ENCODE measurements at regions not wholly inside any gene's neighbourhood (a gene's known extent, or its start where the extent isn't known, plus 50 kb on each side); places are given as distances from the start of the nearest gene placed in this dataset.

- H3K79me1 ChIP-seq (ENCODE audit: low read depth, low read length), result no peaks in the 10 kb centered on the region
- H2AFZ ChIP-seq (ENCODE audit: low read length), result no peak overlapping the region
- H3K36me3 ChIP-seq (ENCODE audit: control insufficient read depth in 2 of 4, insufficient read depth in 4 of 4, low read length in 3 of 4), result no peaks in the 10 kb centered on the region
- no peak overlapping the region for H3K27ac ChIP-seq (ENCODE audit: low read depth, low read length)
- H2BK15ac ChIP-seq (ENCODE audit: low read length), result no peak overlapping the region
- POLR2A ChIA-PET (ENCODE audit: partially characterized antibody), result no interaction called here
- H4K20me1 ChIP-seq (replicated peaks in 1 of 2; ENCODE audit: control insufficient read depth in 1 of 2, insufficient read depth in 2 of 2, low read length in 2 of 2), result no peaks in the 10 kb centered on the region
- H3K4me1 ChIP-seq (replicated peaks in 1 of 4; ENCODE audit: control insufficient read depth in 3 of 4, insufficient read depth in 4 of 4, low read length in 3 of 4), result no peaks in the 10 kb centered on the region; a peak in 1 of 7 replicates
- no peak overlapping the region for H3K23ac ChIP-seq (ENCODE audit: insufficient read length)
- H3K9me3 ChIP-seq (ENCODE audit: insufficient read depth in 2 of 2, low read depth in 1 of 2, low read length in 1 of 2), result no peaks in the 10 kb centered on the region
- no peak overlapping the region for H3K4ac ChIP-seq (replicated peaks; ENCODE audit: insufficient read length, low read depth, low read length)
- CTCF ChIA-PET (ENCODE audit: partially characterized antibody), result no interaction called here
- no peaks in the 10 kb centered on the region for H3K27me3 ChIP-seq (replicated peaks in 1 of 4; ENCODE audit: control insufficient read depth in 3 of 4, extremely low read depth in 1 of 4, insufficient read depth in 3 of 4, low read length in 3 of 4)
- no peak overlapping the region for H3K4me2 ChIP-seq (ENCODE audit: insufficient read depth in 1 of 2, low read depth in 2 of 2, low read length in 2 of 2)
- H2BK12ac ChIP-seq (ENCODE audit: low read depth, low read length), result no peak overlapping the region
- WGBS, 2 experiments (ENCODE audit: extremely low coverage in 1 of 2, insufficient coverage in 1 of 2, insufficient read length in 1 of 2, insufficient replicate concordance in 2 of 2, low coverage in 1 of 2, low lambda C conversion rate in 2 of 2, missing lambda C conversion rate in 1 of 2), result 97% methylated on average over 2 of the region's 2 CpGs; no CpG with 5 or more reads in 1 of the 2 experiments
- DNase-seq (ENCODE audit: low read depth in 1 of 2, low spot score in 2 of 2), result no peak
- no peak overlapping the region for H3K4me3 ChIP-seq (ENCODE audit: extremely low read depth in 1 of 4, insufficient read depth in 2 of 4, low read depth in 3 of 4, low read length in 4 of 4)
- H2AK5ac ChIP-seq (ENCODE audit: low read depth, low read length), result no peak overlapping the region
- H3K9ac ChIP-seq (replicated peaks in 1 of 4; ENCODE audit: extremely low read depth in 1 of 4, low read depth in 3 of 4, low read length in 3 of 4), result no peak overlapping the region
- no peak overlapping the region for H4K91ac ChIP-seq (replicated peaks; ENCODE audit: insufficient read length, low read length)
- H2BK120ac ChIP-seq (replicated peaks; ENCODE audit: low read depth, low read length), result no peak overlapping the region
- no peak overlapping the region for H4K8ac ChIP-seq (ENCODE audit: extremely low read depth, insufficient read depth, low read length)
- H3K23me2 ChIP-seq (ENCODE audit: low read depth, low read length), result no peaks in the 10 kb centered on the region
- no peak for FAIRE-seq
- H3K79me2 ChIP-seq (ENCODE audit: control insufficient read depth in 1 of 2, insufficient read depth in 2 of 2, low read length in 2 of 2), result no peaks in the 10 kb centered on the region
- H3K56ac ChIP-seq (replicated peaks; ENCODE audit: insufficient read length, low read depth, low read length), result no peak overlapping the region
- no peak overlapping the region for H2BK5ac ChIP-seq (ENCODE audit: low read depth, low read length)
- H3K18ac ChIP-seq (ENCODE audit: extremely low read depth, low read length), result no peak overlapping the region
- no peak overlapping the region for H3K14ac ChIP-seq (ENCODE audit: insufficient read length)
- no peak overlapping the region for H2BK20ac ChIP-seq (ENCODE audit: low read length)
- H4K5ac ChIP-seq (ENCODE audit: insufficient read length, low read depth, low read length), result no peak overlapping the region
- TF ChIP-seq CTBP2 (IDR thresholded peaks at IDR 0.05; ENCODE audit: borderline replicate concordance, insufficient read depth, insufficient read length, low read length) (no peak), POLR2AphosphoS5 (IDR thresholded peaks at IDR 0.05; ENCODE audit: low read depth, low read length) (no peak), POLR2A (IDR thresholded peaks at IDR 0.05; ENCODE audit: control extremely low read depth in 1 of 2, low read depth in 2 of 2, low read length in 2 of 2) (no peak), SP1 (IDR thresholded peaks at IDR 0.05; ENCODE audit: low read depth, low read length) (no peak), SAP30 (IDR thresholded peaks at IDR 0.05; ENCODE audit: insufficient read depth, insufficient replicate concordance, low read length) (no peak), NRF1 (IDR thresholded peaks at IDR 0.05; ENCODE audit: low read depth, low read length) (no peak), CHD2 (IDR thresholded peaks at IDR 0.05; ENCODE audit: low read length) (no peak), TAF7 (optimal IDR thresholded peaks at IDR 0.05; ENCODE audit: borderline replicate concordance, low read depth, low read length) (no peak), KDM5A (IDR thresholded peaks at IDR 0.05; ENCODE audit: low read length) (no peak), RFX5 (IDR thresholded peaks at IDR 0.05; ENCODE audit: borderline replicate concordance, low read depth, low read length) (no peak), TBP (IDR thresholded peaks at IDR 0.05; ENCODE audit: low read depth, low read length) (no peak), POU5F1 (IDR thresholded peaks at IDR 0.05; ENCODE audit: low read depth, low read length) (no peak), CREB1 (IDR thresholded peaks at IDR 0.05) (no peak), USF2 (IDR thresholded peaks at IDR 0.05; ENCODE audit: low read length) (no peak), HDAC6 (IDR thresholded peaks at IDR 0.05; ENCODE audit: low read depth, low read length) (no peak), GABPA (IDR thresholded peaks at IDR 0.05; ENCODE audit: borderline replicate concordance, insufficient read depth, low read length) (no peak)
Measured at GRCh38 chr18:40860189-40860588, 1094.8 kb upstream of the PIK3C3 start.

Data from H1 (cell line).